ENCODE measurements at regions not wholly inside any gene's neighbourhood (a gene's known extent, or its start where the extent isn't known, plus 50 kb on each side); places are given as distances from the start of the nearest gene placed in this dataset.

DNA sequence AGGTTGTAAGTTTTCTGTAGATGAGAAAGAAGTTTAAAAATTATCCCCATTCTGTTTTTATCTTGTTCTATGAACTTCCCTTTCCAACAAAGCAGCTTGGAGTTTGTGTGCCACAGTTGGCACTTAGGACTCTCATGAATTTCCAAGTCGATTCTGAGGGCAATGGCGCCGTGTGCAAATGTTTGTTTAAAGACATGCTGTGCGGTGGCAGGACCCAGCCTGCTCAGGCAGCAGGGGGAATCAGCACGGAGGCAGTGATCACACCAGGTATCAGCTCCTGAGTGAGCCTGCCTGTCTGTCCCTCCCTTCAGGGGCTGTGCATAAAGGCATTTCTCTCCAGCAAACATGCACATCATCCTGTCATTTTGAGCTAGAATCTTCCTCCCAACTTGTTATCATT, 109.8 kb upstream of the WDR11 start (continued):
- TF ChIP-seq RAD21 (IDR thresholded peaks at IDR 0.05 in 1 of 2, conservative IDR thresholded peaks at IDR 0.05 in 1 of 2; ENCODE audit: low read depth in 2 of 2, low read length in 2 of 2) (no peak), YY1 (IDR thresholded peaks at IDR 0.05; ENCODE audit: low read depth, low read length) (no peak), CHD2 (IDR thresholded peaks at IDR 0.05; ENCODE audit: low read length) (no peak), TAF1 (IDR thresholded peaks at IDR 0.05; ENCODE audit: low read depth, low read length) (no peak), MAFK (IDR thresholded peaks at IDR 0.05; ENCODE audit: low read depth, low read length) (no peak), PHF8 (conservative IDR thresholded peaks at IDR 0.05; ENCODE audit: low read depth, low read length) (no peak), BCL11A (IDR thresholded peaks at IDR 0.05; ENCODE audit: low read depth in 2 of 2, low read length in 2 of 2) (no peak)

All from H1 (cell line).